Endothelial cell of umbilical vein (primary cell): ENCODE measurements at regions not wholly inside any gene's neighbourhood (a gene's known extent, or its start where the extent isn't known, plus 50 kb on each side); places are given as distances from the start of the nearest gene placed in this dataset.

Experiments used
- BruUV-seq: library from RNA; stranded (reverse); fragments of 400-500 nt; replicated peaks from 2 replicates; lab custom pipeline; 2021; lab: Mats Ljungman, UMichigan
- CTCF ChIA-PET: fragments of 300-600, 350-600 bp; sonication (Branson Sonifier 250); formaldehyde crosslinking; loops from one replicate; lab custom pipeline; 2021; ENCODE audit warnings: antibody characterized with exemption, inconsistent platforms; lab: Charles Lee
- POLR2A ChIA-PET: fragments of 300-600, 350-600 bp; sonication (Branson Sonifier 250); formaldehyde crosslinking; loops from one replicate; lab custom pipeline; 2021; ENCODE audit warnings: antibody characterized with exemption, inconsistent platforms; lab: Charles Lee
- DNase-seq: peaks from one replicate; pipeline ENCODE4 v3.0.0-alpha.2; 2011; ENCODE audit warnings: low read depth, low spot score
- FAIRE-seq: peaks from 2 replicates; lab custom pipeline; 2011; peaks lifted over from hg19 to GRCh38; lab: Jason Lieb, UNC
- H2AFZ ChIP-seq: 2 replicates; pipeline ENCODE4 v1.6.0; 2012; ENCODE audit warnings: low read depth, low read length, control low read depth, inconsistent platforms
- H3K27ac ChIP-seq: 2 replicates; pipeline ENCODE4 v1.5.1; 2011; ENCODE audit warnings: low read depth, mild to moderate bottlenecking, control low read depth, low read length, moderate library complexity; ENCODE audit not compliant: insufficient read depth
- H3K27me3 ChIP-seq, 2 experiments: 2 replicates each; pipeline versions ENCODE4 v1.6.0 to v1.6.1; 2011; ENCODE audit warnings: low read length in 2 of 2, mixed read lengths in 1 of 2; ENCODE audit not compliant: control insufficient read depth in 2 of 2, insufficient read depth in 2 of 2
- H3K36me3 ChIP-seq, 2 experiments: 2 replicates in 1 of 2; 3 replicates in 1 of 2; pipeline ENCODE4 v1.5.1; 2011; ENCODE audit warnings: low read length in 2 of 2, mild to moderate bottlenecking in 1 of 2, moderate library complexity in 1 of 2; ENCODE audit not compliant: control insufficient read depth in 2 of 2, insufficient read depth in 2 of 2; ENCODE audit errors: extremely low read depth in 1 of 2
- H3K4me1 ChIP-seq: 3 replicates; pipeline ENCODE4 v1.5.1; 2011; ENCODE audit warnings: mild to moderate bottlenecking, low read length; ENCODE audit not compliant: control insufficient read depth, insufficient read depth; ENCODE audit errors: extremely low read depth
- H3K4me2 ChIP-seq: 2 replicates; pipeline ENCODE4 v1.6.1; 2011; ENCODE audit warnings: low read length, control low read depth, mixed read lengths; ENCODE audit not compliant: insufficient read depth
- H3K4me3 ChIP-seq, 3 experiments: fragments of 200-600 bp in 1 of 3; sonication (generic), shearing (Covaris generic) in 1 of 3; replicated peaks in 1 of 3; 2 replicates each; pipeline ENCODE4 v1.5.1; 2011 to 2016; ENCODE audit warnings: control low read depth in 3 of 3, low read length in 3 of 3, mild to moderate bottlenecking in 2 of 3, inconsistent platforms in 1 of 3, low read depth in 1 of 3, moderate library complexity in 1 of 3; ENCODE audit not compliant: insufficient read depth in 1 of 3
- H3K79me2 ChIP-seq: 2 replicates; pipeline ENCODE4 v1.6.0; 2012; ENCODE audit warnings: low read length, inconsistent platforms; ENCODE audit not compliant: control insufficient read depth, insufficient read depth
- H3K9ac ChIP-seq: replicated peaks from 2 replicates; pipeline ENCODE3; 2011; ENCODE audit warnings: low read length, control low read depth; ENCODE audit not compliant: insufficient read depth; ENCODE audit errors: extremely low read depth
- H3K9me1 ChIP-seq: replicated peaks from 3 replicates; pipeline ENCODE4 v1.6.0; 2011; ENCODE audit warnings: mild to moderate bottlenecking, low read length; ENCODE audit not compliant: control insufficient read depth, insufficient read depth; ENCODE audit errors: extremely low read depth
- H3K9me3 ChIP-seq: replicated peaks from 2 replicates; pipeline ENCODE4 v1.5.1; 2012; ENCODE audit warnings: low read length, inconsistent platforms; ENCODE audit not compliant: control insufficient read depth, insufficient read depth
- H4K20me1 ChIP-seq: replicated peaks from 2 replicates; pipeline ENCODE3; 2011; ENCODE audit warnings: mild to moderate bottlenecking, low read length; ENCODE audit not compliant: control insufficient read depth, insufficient read depth; ENCODE audit errors: extremely low read depth
- CTCF ChIP-seq, 2 donors: IDR thresholded peaks; 1 replicate in 1 of 2; 2 replicates in 1 of 2; pipeline ENCODE4 v1.5.1; 2011; ENCODE audit warnings: low read length in 2 of 2, mild to moderate bottlenecking in 2 of 2, moderate library complexity in 2 of 2, control low read depth in 1 of 2, inconsistent platforms in 1 of 2, low read depth in 1 of 2; ENCODE audit not compliant: insufficient read depth in 1 of 2; ENCODE audit errors: extremely low read depth in 1 of 2
- EZH2 ChIP-seq: IDR thresholded peaks from 2 replicates; pipeline ENCODE4 v1.6.1; 2012; ENCODE audit warnings: borderline replicate concordance, low read depth, mild to moderate bottlenecking, moderate library complexity, low read length, inconsistent platforms; ENCODE audit not compliant: severe bottlenecking
- FOS ChIP-seq: IDR thresholded peaks from 2 replicates; pipeline ENCODE4 v1.6.1; 2011; ENCODE audit warnings: mild to moderate bottlenecking, low read length, moderate library complexity, borderline replicate concordance; ENCODE audit not compliant: insufficient read depth
- GATA2 ChIP-seq: IDR thresholded peaks from 2 replicates; pipeline ENCODE4 v1.7.0; 2011; ENCODE audit warnings: low read depth, mild to moderate bottlenecking, moderate library complexity, mixed read lengths, low read length; ENCODE audit not compliant: insufficient read length, insufficient read depth
- JUN ChIP-seq: IDR thresholded peaks from 2 replicates; pipeline ENCODE4 v1.6.1; 2011; ENCODE audit warnings: borderline replicate concordance, low read depth; ENCODE audit not compliant: insufficient read length, insufficient read depth
- MAX ChIP-seq: IDR thresholded peaks from 2 replicates; pipeline ENCODE4 v1.6.1; 2011; ENCODE audit not compliant: insufficient read depth, insufficient read length
- MYC ChIP-seq: IDR thresholded peaks from one replicate; pipeline ENCODE4 v1.6.1; 2011; ENCODE audit warnings: mild to moderate bottlenecking, low read depth, low read length
- POLR2A ChIP-seq: IDR thresholded peaks from 2 replicates; pipeline ENCODE4 v1.6.1; 2012; ENCODE audit warnings: low read depth, mild to moderate bottlenecking, control low read depth, low read length
- POLR2AphosphoS5 ChIP-seq: IDR thresholded peaks from 2 replicates; pipeline ENCODE4 v1.6.1; 2012; ENCODE audit warnings: low read depth, mild to moderate bottlenecking, control low read depth, low read length, moderate library complexity; ENCODE audit not compliant: insufficient read depth
- dilution Hi-C: fragments of 300-500 bp; cut with MboI; formaldehyde crosslinking; loops from one replicate; pipeline ENCODE4 v1.15.0; 2019; ENCODE audit warnings: low sequenced_read_pairs; ENCODE audit not compliant: extremely low pct_ligation_motif_present
- intact Hi-C: fragments of 100-400 bp; cut with micrococcal nuclease; formaldehyde crosslinking; loops from one replicate; pipeline ENCODE4 v1.10.0; 2022

- FAIRE-seq (no peak), DNase-seq (no peak)
- Histone ChIP-seq H3K9me3 (no peaks in the 10 kb centered on the region), H3K4me3 (no peak overlapping the region), H3K36me3 (no peaks in the 10 kb centered on the region), H3K4me2 (no peak overlapping the region), H3K9me1 (no peaks in the 10 kb centered on the region), H3K9ac (no peak overlapping the region), H3K4me1 (no peaks in the 10 kb centered on the region), H2AFZ (no peak overlapping the region), H3K27ac (no peak overlapping the region), H4K20me1 (no peaks in the 10 kb centered on the region), H3K27me3 (no peaks in the 10 kb centered on the region), H3K79me2 (no peaks in the 10 kb centered on the region)
- ChIA-PET POLR2A (no interaction called here), CTCF (no interaction called here)
- no peak for TF ChIP-seq POLR2A
- no peak for TF ChIP-seq GATA2
- TF ChIP-seq FOS, result no peak
- no peak for TF ChIP-seq MYC
- no peak for TF ChIP-seq EZH2
- TF ChIP-seq POLR2AphosphoS5, result no peak
- TF ChIP-seq JUN, result no peak
- no peak for TF ChIP-seq CTCF (IDR thresholded peaks at IDR 0.05; ENCODE audit: extremely low read depth in 1 of 2, insufficient read depth in 1 of 2, low read depth in 1 of 2, low read length in 2 of 2)
- no peak for TF ChIP-seq MAX
- intact Hi-C loops, result no loop called here
- dilution Hi-C loops, result no loop called here
- BruUV-seq, result no TSS peak
These were observed 448.7 kb downstream of the DCDC2C start for GRCh38 chr2:4152051-4152450.
